AG10803 (cell line): ENCODE measurements at regions not wholly inside any gene's neighbourhood (a gene's known extent, or its start where the extent isn't known, plus 50 kb on each side); places are given as distances from the start of the nearest gene placed in this dataset.

ENCODE experiments used
- DNase-seq: peaks from one replicate; pipeline ENCODE4 v3.0.0; 2010; ENCODE audit warnings: low read depth
- H3K4me3 ChIP-seq: 2 replicates; pipeline ENCODE4 v1.5.1; 2011; ENCODE audit warnings: mild to moderate bottlenecking, low read length, control low read depth
- CTCF ChIP-seq: conservative IDR thresholded peaks from 2 replicates; pipeline ENCODE4 v1.5.1; 2011; ENCODE audit warnings: mild to moderate bottlenecking, low read length, control low read depth, inconsistent platforms

- TF ChIP-seq CTCF: no peak
- H3K4me3 ChIP-seq: no peak overlapping the region
- no peak for DNase-seq
Observed at GRCh38 chr16:6827931-6828330, 504.7 kb upstream of the RBFOX1 start.

GRCh38 chr16:6827267-6827666, 505.4 kb upstream of the RBFOX1 start:
- H3K4me3 ChIP-seq: no peak overlapping the region
- TF ChIP-seq CTCF: no peak
- DNase-seq: no peak

- H3K4me3 ChIP-seq: no peak overlapping the region
- DNase-seq: no peak
- no peak for TF ChIP-seq CTCF
Observed at GRCh38 chr16:6822041-6822440, 510.6 kb upstream of the RBFOX1 start.

GRCh38 chr16:6804461-6804860, 528.2 kb upstream of the RBFOX1 start:
- no peak for DNase-seq
- no peak overlapping the region for H3K4me3 ChIP-seq
- TF ChIP-seq CTCF: no peak

- no peak for TF ChIP-seq CTCF
- no peak for DNase-seq
- H3K4me3 ChIP-seq: no peak overlapping the region
Observed at GRCh38 chr16:6803176-6803575, 529.5 kb upstream of the RBFOX1 start.

GRCh38 chr16:6797223-6797622, 535.4 kb upstream of the RBFOX1 start:
- no peak for DNase-seq
- no peak for TF ChIP-seq CTCF
- no peak overlapping the region for H3K4me3 ChIP-seq

GRCh38 chr16:6777624-6778023, 555.0 kb upstream of the RBFOX1 start:
- H3K4me3 ChIP-seq: no peak overlapping the region
- DNase-seq: no peak
- no peak for TF ChIP-seq CTCF
